Mesenchymal stem cell (in vitro differentiated cells and primary cell): ENCODE measurements at regions not wholly inside any gene's neighbourhood (a gene's known extent, or its start where the extent isn't known, plus 50 kb on each side); places are given as distances from the start of the nearest gene placed in this dataset.

ENCODE experiments used
- DNase-seq: peaks from one replicate; pipeline ENCODE4 v3.0.0-alpha.2; 2013
- H2AFZ ChIP-seq: one replicate; pipeline ENCODE4 v1.6.1; 2013; ENCODE audit warnings: low read depth, mild to moderate bottlenecking, control low read depth, inconsistent platforms, low read length, moderate library complexity
- H2AK5ac ChIP-seq: 2 replicates; pipeline ENCODE4 v1.6.1; 2013; ENCODE audit warnings: low read length, moderate library complexity, mild to moderate bottlenecking, inconsistent platforms; ENCODE audit not compliant: severe bottlenecking
- H2BK120ac ChIP-seq: one replicate; pipeline ENCODE4 v1.6.1; 2013; ENCODE audit warnings: low read depth, mild to moderate bottlenecking, inconsistent platforms, low read length, moderate library complexity
- H2BK12ac ChIP-seq, 2 experiments: one replicate each; pipeline ENCODE4 v1.6.1; 2013; ENCODE audit warnings: inconsistent platforms in 2 of 2, low read length in 2 of 2, mild to moderate bottlenecking in 2 of 2, moderate library complexity in 2 of 2, control low read depth in 1 of 2
- H2BK15ac ChIP-seq: one replicate; pipeline ENCODE4 v1.6.1; 2013; ENCODE audit warnings: mild to moderate bottlenecking, low read depth, inconsistent platforms; ENCODE audit not compliant: poor library complexity, severe bottlenecking
- H2BK5ac ChIP-seq: 2 replicates; pipeline ENCODE4 v1.6.1; 2013; ENCODE audit warnings: low read depth, mild to moderate bottlenecking, low read length, control low read depth, inconsistent platforms; ENCODE audit not compliant: poor library complexity, severe bottlenecking
- H3K14ac ChIP-seq, 2 experiments: one replicate each; pipeline ENCODE4 v1.6.1; 2013; ENCODE audit warnings: inconsistent platforms in 2 of 2, low read length in 2 of 2, control low read depth in 1 of 2, mild to moderate bottlenecking in 1 of 2, moderate library complexity in 1 of 2
- H3K18ac ChIP-seq, 2 experiments: one replicate each; pipeline ENCODE4 v1.6.1; 2013; ENCODE audit warnings: inconsistent platforms in 2 of 2, low read length in 2 of 2, control low read depth in 1 of 2, low read depth in 1 of 2, mild to moderate bottlenecking in 1 of 2
- H3K23ac ChIP-seq, 2 experiments: one replicate each; pipeline ENCODE4 v1.6.1; 2013; ENCODE audit warnings: inconsistent platforms in 2 of 2, low read length in 2 of 2, mild to moderate bottlenecking in 2 of 2, moderate library complexity in 2 of 2, control low read depth in 1 of 2
- H3K27ac ChIP-seq: 2 replicates; pipeline ENCODE4 v1.5.1; 2013; ENCODE audit warnings: mild to moderate bottlenecking, moderate library complexity, low read length, control low read depth, inconsistent platforms; ENCODE audit not compliant: poor library complexity, severe bottlenecking
- H3K27me3 ChIP-seq, 2 experiments: 2 replicates each; pipeline versions ENCODE4 v1.6.1 to v1.7.0; 2013; ENCODE audit warnings: low read length in 2 of 2, mild to moderate bottlenecking in 2 of 2, moderate library complexity in 2 of 2, control low read depth in 1 of 2, inconsistent platforms in 1 of 2; ENCODE audit not compliant: control insufficient read depth in 1 of 2, insufficient read depth in 1 of 2
- H3K36me3 ChIP-seq, 2 experiments: 2 replicates each; pipeline versions ENCODE4 v1.6.1 to v1.7.0; 2013; ENCODE audit warnings: low read length in 2 of 2, control low read depth in 1 of 2, inconsistent platforms in 1 of 2, low read depth in 1 of 2, mild to moderate bottlenecking in 1 of 2; ENCODE audit not compliant: insufficient read depth in 2 of 2, control insufficient read depth in 1 of 2
- H3K4ac ChIP-seq, 2 experiments: one replicate each; pipeline ENCODE4 v1.6.1; 2013; ENCODE audit warnings: inconsistent platforms in 2 of 2, low read length in 2 of 2, mild to moderate bottlenecking in 2 of 2, moderate library complexity in 2 of 2, control low read depth in 1 of 2, low read depth in 1 of 2
- H3K4me1 ChIP-seq: 2 replicates; pipeline ENCODE4 v1.6.1; 2013; ENCODE audit warnings: low read depth, low read length, control low read depth; ENCODE audit not compliant: control insufficient read depth, insufficient read depth
- H3K4me2 ChIP-seq: 2 replicates; pipeline ENCODE4 v1.6.1; 2013; ENCODE audit warnings: low read length, mild to moderate bottlenecking, inconsistent platforms; ENCODE audit not compliant: poor library complexity, severe bottlenecking
- H3K4me3 ChIP-seq, 2 experiments: 2 replicates each; pipeline versions ENCODE4 v1.5.1 to v1.7.0; 2013; ENCODE audit warnings: low read length in 2 of 2, mild to moderate bottlenecking in 2 of 2, control low read depth in 1 of 2, low read depth in 1 of 2; ENCODE audit not compliant: insufficient read depth in 1 of 2
- H3K79me1 ChIP-seq: replicated peaks from 2 replicates; pipeline ENCODE4 v1.6.1; 2013; ENCODE audit warnings: mild to moderate bottlenecking, control low read depth, low read length, inconsistent platforms; ENCODE audit not compliant: poor library complexity, severe bottlenecking
- H3K9ac ChIP-seq: 2 replicates; pipeline ENCODE4 v1.7.0; 2013; ENCODE audit warnings: mild to moderate bottlenecking, low read length, moderate library complexity
- H3K9me3 ChIP-seq: 2 replicates; pipeline ENCODE4 v1.7.0; 2013; ENCODE audit warnings: mild to moderate bottlenecking, low read length; ENCODE audit not compliant: control insufficient read depth
- H4K8ac ChIP-seq: one replicate; pipeline ENCODE4 v1.6.1; 2013; ENCODE audit warnings: inconsistent platforms, mild to moderate bottlenecking, low read length, moderate library complexity
- H4K91ac ChIP-seq: one replicate; pipeline ENCODE4 v1.6.1; 2013; ENCODE audit warnings: mild to moderate bottlenecking, low read length, inconsistent platforms
- WGBS: methylation state at CpG from one replicate; pipeline ENCODE4 v1.1.7; 2013; ENCODE audit warnings: mixed read lengths; 5-methylcytosine and 5-hydroxymethylcytosine counted together

- peak overlapping the region; percentile 58 for H3K4me2 ChIP-seq
- H3K9me3 ChIP-seq: peaks cover 4% of the 10 kb centered on the region
- no peak overlapping the region for H2BK12ac ChIP-seq
- H2AFZ ChIP-seq: no peak overlapping the region
- H4K8ac ChIP-seq: peak overlapping the region; percentile 60
- H3K4me1 ChIP-seq: peaks cover 3% of the 10 kb centered on the region
- H3K4ac ChIP-seq: peak overlapping the region in 1 of 2 experiments; percentile 51
- peak overlapping the region in 1 of 2 experiments; percentile 70 for H3K18ac ChIP-seq
- H3K4me3 ChIP-seq: no peak overlapping the region
- H2BK120ac ChIP-seq: no peak overlapping the region
- H3K27ac ChIP-seq: peak overlapping the region; percentile 84
- no peak overlapping the region for H2AK5ac ChIP-seq
- no peaks in the 10 kb centered on the region for H3K36me3 ChIP-seq
- no peaks in the 10 kb centered on the region for H3K79me1 ChIP-seq
- DNase-seq: peak; percentile 69
- no peaks in the 10 kb centered on the region for H3K27me3 ChIP-seq
- H2BK5ac ChIP-seq: no peak overlapping the region
- no peak overlapping the region for H3K14ac ChIP-seq
- H2BK15ac ChIP-seq: no peak overlapping the region
- H3K23ac ChIP-seq: no peak overlapping the region
- no peak overlapping the region for H3K9ac ChIP-seq
- 0% methylated on average over 3 of the region's 5 CpGs for WGBS
- H4K91ac ChIP-seq: no peak overlapping the region
Observed at GRCh38 chr9:82332018-82332773, 343.6 kb downstream of the SPATA31D1 start.

GRCh38 chr9:82332774-82333152 is 344.2 kb downstream of the SPATA31D1 start:
- Histone ChIP-seq H2BK15ac (no peak overlapping the region), H3K27me3 (no peaks in the 10 kb centered on the region), H4K91ac (no peak overlapping the region), H3K36me3 (no peaks in the 10 kb centered on the region), H3K9ac (no peak overlapping the region), H3K27ac (peak overlapping the region; percentile 77), H3K9me3 (no peaks in the 10 kb centered on the region), H2BK12ac (peak overlapping the region; percentile 12 to 89), H3K4me3 (no peak overlapping the region), H2AFZ (no peak overlapping the region), H3K14ac (peak overlapping the region in 1 of 2 experiments; percentile 83), H3K4ac (peak overlapping the region; percentile 15 to 44), H3K4me2 (peak overlapping the region; percentile 41), H3K4me1 (peaks cover 3% of the 10 kb centered on the region), H2BK5ac (peak overlapping the region; percentile 24), H2AK5ac (peak overlapping the region; percentile 36), H4K8ac (peak overlapping the region; percentile 60), H2BK120ac (no peak overlapping the region), H3K23ac (no peak overlapping the region), H3K18ac (peak overlapping the region; percentile 64 to 70), H3K79me1 (no peaks in the 10 kb centered on the region)
- peak; percentile 3 for DNase-seq
- 59% methylated on average over 6 of the region's 6 CpGs for WGBS

- no peaks in the 10 kb centered on the region for H3K9me3 ChIP-seq
- no peak overlapping the region for H3K9ac ChIP-seq
- no peak overlapping the region for H4K8ac ChIP-seq
- no peak overlapping the region for H3K27ac ChIP-seq
- no peak overlapping the region for H3K18ac ChIP-seq
- no peaks in the 10 kb centered on the region for H3K27me3 ChIP-seq
- no peak overlapping the region for H3K4me2 ChIP-seq
- peaks cover 3% of the 10 kb centered on the region for H3K4me1 ChIP-seq
- H2BK120ac ChIP-seq: no peak overlapping the region
- no peak for DNase-seq
- H2BK12ac ChIP-seq: no peak overlapping the region
- no peak overlapping the region for H2AFZ ChIP-seq
- no peak overlapping the region for H2AK5ac ChIP-seq
- no peak overlapping the region for H3K14ac ChIP-seq
- H4K91ac ChIP-seq: no peak overlapping the region
- H3K4me3 ChIP-seq: no peak overlapping the region
- no peak overlapping the region for H2BK5ac ChIP-seq
- H3K4ac ChIP-seq: no peak overlapping the region
- H3K79me1 ChIP-seq: no peaks in the 10 kb centered on the region
- no peaks in the 10 kb centered on the region for H3K36me3 ChIP-seq
- WGBS: 25% methylated on average over 1 of the region's 2 CpGs
- no peak overlapping the region for H2BK15ac ChIP-seq
- H3K23ac ChIP-seq: no peak overlapping the region
Observed at GRCh38 chr9:82333671-82334070, 345.1 kb downstream of the SPATA31D1 start.

- H3K18ac ChIP-seq: no peak overlapping the region
- no peaks in the 10 kb centered on the region for H3K27me3 ChIP-seq
- H2BK5ac ChIP-seq: no peak overlapping the region
- no peak overlapping the region for H2AFZ ChIP-seq
- H2BK12ac ChIP-seq: no peak overlapping the region
- H3K79me1 ChIP-seq: no peaks in the 10 kb centered on the region
- no peak overlapping the region for H4K91ac ChIP-seq
- no peak overlapping the region for H2AK5ac ChIP-seq
- no peak overlapping the region for H3K4me2 ChIP-seq
- no peak overlapping the region for H3K4me3 ChIP-seq
- no peak overlapping the region for H3K9ac ChIP-seq
- H2BK15ac ChIP-seq: no peak overlapping the region
- no peak overlapping the region for H3K4ac ChIP-seq
- H3K9me3 ChIP-seq: no peaks in the 10 kb centered on the region
- H2BK120ac ChIP-seq: no peak overlapping the region
- no peak overlapping the region for H3K23ac ChIP-seq
- H3K36me3 ChIP-seq: no peaks in the 10 kb centered on the region
- H4K8ac ChIP-seq: no peak overlapping the region
- no peak overlapping the region for H3K14ac ChIP-seq
- peaks cover 3% of the 10 kb centered on the region for H3K4me1 ChIP-seq
- DNase-seq: peak; percentile 27
- H3K27ac ChIP-seq: no peak overlapping the region
Observed at GRCh38 chr9:82334286-82334685, 345.7 kb downstream of the SPATA31D1 start.
